ENCODE measurements at regions not wholly inside any gene's neighbourhood (a gene's known extent, or its start where the extent isn't known, plus 50 kb on each side); places are given as distances from the start of the nearest gene placed in this dataset.

DNA sequence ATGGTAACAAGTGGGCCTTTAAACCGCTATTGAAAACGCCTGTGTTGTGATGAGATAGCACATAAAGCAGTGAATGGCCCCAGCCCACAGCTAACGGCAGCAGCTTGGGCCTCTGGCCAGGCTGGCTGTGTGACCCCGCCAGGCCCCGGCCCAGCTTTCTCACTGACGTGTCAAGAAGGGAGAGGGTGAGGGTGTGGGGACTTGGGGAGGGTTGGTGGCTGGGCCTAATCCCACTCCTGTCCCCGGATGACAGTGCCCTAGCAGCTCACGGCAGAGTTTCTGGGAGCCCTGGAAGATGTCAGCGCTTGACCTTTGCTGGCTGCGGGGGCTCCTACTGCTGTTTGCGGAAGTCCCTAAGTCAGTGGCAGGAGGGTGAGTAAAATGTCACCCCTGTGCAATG lies 88.9 kb upstream of the SHH start:
- no peak for TF ChIP-seq L3MBTL2 (conservative IDR thresholded peaks at IDR 0.05)
- no peak for TF ChIP-seq SUZ12 (IDR thresholded peaks at IDR 0.05)
- TF ChIP-seq ARNT (IDR thresholded peaks at IDR 0.05): no peak
- no peak for TF ChIP-seq FOXA1 (IDR thresholded peaks at IDR 0.05)
- no peak for TF ChIP-seq FOXK2 (IDR thresholded peaks at IDR 0.05)
